LHCN-M2 (cell line): ENCODE measurements at regions not wholly inside any gene's neighbourhood (a gene's known extent, or its start where the extent isn't known, plus 50 kb on each side); places are given as distances from the start of the nearest gene placed in this dataset.

Source experiments
- DNase-seq: peaks from one replicate; pipeline ENCODE4 v3.0.0-alpha.2; 2012; ENCODE audit warnings: low read depth

DNA sequence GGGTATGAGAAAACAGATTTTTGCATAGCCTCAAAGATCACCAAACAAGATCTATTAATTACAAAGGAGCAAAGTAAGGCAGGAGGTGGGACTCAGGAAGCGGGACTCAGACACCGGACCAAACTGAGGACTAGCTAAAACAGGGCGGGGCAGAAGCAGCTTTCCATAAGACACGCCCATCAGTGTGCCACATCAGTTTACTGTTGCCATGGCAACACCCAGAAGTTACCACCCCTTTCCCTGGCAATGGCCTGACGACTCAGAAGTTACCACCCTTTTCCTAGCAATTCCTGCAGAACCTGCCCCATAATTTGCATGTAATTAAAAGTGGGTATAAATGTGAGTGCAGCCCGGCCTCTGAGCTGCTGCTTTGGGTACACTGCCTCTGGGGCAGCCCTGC, 173.9 kb downstream of the SHANK2 start:
- peak; percentile 13 for DNase-seq

DNA sequence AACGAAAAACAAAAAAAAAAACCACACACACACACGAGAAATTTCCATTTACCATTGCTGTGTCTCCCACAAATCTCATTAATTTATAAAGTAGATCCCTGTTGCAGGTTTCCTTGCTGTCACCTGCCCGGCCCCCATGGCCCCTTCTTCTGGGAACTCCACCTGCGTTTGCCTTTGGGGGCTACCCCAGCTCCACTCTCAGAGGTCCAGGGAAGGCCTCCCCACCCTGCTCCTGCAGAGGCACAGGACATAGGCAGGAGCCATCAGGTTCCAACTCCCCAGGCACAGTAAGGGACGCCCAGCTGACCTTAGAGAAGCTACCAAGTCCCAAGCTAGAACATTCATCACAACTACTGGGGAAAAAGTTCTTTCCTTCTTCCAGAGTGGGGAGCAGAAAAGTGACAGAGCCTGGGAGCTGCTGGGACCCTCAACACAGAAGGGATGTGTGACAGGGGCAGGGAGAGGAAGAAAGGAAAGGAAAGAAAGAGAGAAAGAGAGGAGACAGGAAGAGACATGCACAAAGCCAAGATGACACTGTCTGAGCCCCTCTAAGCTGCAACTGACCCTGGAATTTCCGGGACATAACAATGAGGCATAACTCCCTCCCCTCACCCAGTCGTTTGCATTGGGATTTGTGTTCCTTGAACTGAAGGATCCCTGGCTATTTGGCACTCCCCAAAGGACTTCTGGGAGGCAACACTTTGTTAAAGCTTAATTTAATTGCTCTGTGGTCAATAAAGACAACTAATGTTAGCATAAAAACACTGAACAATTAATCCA, 175.7 kb downstream of the SHANK2 start:
- no peak for DNase-seq

DNA sequence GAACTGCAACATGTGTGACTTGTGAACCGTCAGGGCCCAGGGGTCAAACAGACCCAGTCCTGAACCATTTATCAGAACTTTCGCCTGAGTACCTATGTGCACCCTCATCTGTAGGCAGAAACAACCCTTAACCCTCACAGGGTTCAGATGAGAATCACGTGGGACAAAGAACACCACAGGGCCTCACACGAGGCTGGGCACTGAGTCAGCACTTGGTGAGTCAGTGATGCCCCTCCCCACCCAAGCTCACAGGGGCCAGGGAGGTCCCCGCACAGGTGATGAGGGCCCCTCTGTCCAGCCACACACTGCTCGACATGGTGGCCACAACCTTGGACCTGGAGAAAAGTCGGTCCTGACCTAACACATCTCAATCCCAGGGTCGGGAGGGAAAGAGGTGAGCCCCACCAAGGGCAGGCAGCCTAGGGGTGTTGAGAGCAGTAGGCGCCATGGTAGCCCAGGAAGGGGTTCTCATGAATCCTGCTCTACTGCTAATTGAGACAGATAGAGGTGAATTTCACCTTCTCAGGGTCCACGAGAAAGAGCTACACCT, 176.4 kb downstream of the SHANK2 start:
- no peak for DNase-seq

- no peak for DNase-seq
Observed at GRCh38 chr11:71075116-71075720, 177.2 kb downstream of the SHANK2 start.

GRCh38 chr11:71071736-71072509, 180.5 kb downstream of the SHANK2 start:
- DNase-seq = no peak

DNA sequence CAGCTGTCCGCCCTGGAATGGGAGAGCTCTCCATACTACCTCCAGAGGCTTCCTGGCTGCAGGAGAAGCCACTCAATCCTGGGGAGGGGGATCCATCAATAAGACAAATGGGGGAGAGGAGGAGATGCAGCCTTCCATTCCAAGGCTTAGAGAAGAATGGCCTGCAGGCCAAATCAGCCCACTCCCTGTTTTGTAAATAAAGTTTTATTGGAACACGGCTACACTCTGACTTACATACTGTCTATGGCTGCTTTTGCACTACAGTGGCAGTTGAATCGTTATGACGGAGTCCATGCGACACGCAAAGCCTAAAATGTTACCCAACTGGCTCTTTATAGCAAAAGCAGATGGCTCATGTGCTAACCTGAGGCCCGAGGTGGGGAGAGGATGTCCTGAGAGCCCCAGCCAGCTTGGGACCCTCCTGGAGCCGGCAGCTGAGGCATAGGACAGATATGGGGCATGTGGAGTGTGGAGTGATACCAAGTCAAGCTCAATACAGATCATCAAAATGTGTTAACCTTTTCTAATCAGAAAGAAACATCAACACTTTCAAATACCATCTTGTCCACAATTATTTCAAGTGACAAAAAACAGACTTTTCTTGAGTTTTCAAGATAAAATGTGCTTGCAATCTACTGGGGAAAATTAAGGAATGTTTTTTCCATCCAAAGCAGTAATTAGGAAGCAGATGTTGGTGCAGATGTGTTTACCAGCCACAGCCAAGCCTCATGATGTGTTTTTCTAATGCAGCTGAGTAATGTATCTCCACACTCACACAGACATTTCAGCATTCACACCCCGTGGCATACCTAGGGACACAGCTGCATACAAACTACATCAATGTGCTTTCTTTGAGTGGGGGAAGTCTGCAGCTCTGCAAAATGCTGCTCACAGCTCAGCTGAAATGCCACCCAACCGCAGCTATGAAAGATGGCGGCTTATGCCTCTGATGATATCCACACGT, 181.6 kb downstream of the SHANK2 start:
- no peak for DNase-seq

- DNase-seq = no peak
Observed at GRCh38 chr11:71068963-71069362, 183.4 kb downstream of the SHANK2 start.

DNA sequence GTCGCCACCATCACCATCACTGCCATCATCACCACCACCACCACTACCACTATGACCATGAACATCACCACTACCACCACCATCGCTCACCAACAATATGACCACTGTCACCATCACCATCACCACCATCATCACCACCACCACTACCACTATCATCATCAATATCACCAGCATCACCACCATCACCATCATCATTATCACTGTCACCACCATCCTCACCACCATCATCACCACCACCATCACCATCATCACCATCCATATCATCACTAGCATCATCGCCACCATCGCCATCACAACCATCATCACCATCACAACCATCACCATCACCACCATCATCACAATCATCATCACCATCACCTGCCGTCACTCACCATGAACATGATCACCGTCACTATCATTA, 184.6 kb downstream of the SHANK2 start:
- no peak for DNase-seq

DNA sequence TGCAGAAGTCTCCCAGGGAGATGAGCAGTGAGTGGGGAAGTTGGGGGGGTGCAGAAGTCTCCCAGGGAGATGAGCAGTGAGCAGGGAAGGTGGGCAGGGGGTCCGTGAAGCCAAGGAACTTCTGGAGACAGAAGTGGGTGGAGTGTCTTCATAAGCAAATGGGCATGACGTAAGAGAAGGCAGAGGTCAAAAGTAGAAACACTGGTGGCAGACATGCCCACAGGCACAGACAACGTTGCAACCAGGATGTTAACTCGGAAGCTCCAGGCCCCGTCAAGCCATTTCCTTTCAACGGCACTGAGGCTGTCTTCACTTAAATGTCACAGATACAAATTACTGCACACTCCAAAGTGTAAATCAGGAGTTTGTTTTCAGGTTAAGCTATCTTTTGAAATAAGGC, 186.1 kb downstream of the SHANK2 start:
- DNase-seq = no peak

GRCh38 chr11:71065841-71066240, 186.5 kb downstream of the SHANK2 start:
- no peak for DNase-seq

GRCh38 chr11:71064702-71065515, 187.5 kb downstream of the SHANK2 start:
- DNase-seq = no peak

GRCh38 chr11:71064183-71064582, 188.2 kb downstream of the SHANK2 start:
- no peak for DNase-seq

DNA sequence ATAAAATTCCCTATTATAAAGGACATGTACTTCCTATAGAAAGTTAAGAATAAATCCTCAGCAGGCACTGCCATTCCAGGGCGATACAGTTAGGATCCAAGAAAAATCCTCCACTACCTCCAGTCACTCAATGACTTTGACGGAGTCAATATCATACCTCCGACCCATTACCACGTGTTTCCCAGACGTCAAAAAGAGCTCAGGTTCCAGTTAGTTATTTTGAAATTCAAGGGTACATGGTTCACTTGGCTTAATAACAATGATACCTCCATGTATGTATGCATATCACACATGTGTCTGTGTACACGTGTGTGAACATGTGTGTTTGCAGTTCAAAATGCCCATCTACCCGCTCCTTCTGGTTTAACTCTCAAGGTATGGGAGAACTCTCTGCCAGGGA, 189.2 kb downstream of the SHANK2 start:
- no peak for DNase-seq

- no peak for DNase-seq
Observed at GRCh38 chr11:71062199-71062598, 190.2 kb downstream of the SHANK2 start.

- DNase-seq = no peak
Observed at GRCh38 chr11:71060391-71060791, 192.0 kb downstream of the SHANK2 start.

DNA sequence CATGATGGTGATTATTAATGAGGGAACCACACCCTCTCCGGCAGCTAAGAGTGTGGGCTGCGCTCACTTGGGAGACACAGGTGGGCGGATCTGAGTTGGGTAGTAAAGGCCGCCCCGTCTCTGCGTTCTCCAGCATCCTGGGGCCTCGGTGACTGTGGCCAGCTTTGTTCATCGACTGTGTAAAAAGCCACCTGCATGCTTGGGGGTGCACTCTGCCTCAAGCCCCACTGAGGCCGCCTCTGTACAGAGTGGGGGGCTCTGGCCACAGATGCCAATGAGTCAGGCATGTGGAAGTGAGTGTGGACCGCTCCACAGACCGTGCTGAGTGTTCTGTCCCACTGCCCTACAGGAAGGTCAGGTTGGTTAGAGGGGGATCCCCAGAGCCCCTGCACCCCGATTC, 192.7 kb downstream of the SHANK2 start:
- no peak for DNase-seq

DNA sequence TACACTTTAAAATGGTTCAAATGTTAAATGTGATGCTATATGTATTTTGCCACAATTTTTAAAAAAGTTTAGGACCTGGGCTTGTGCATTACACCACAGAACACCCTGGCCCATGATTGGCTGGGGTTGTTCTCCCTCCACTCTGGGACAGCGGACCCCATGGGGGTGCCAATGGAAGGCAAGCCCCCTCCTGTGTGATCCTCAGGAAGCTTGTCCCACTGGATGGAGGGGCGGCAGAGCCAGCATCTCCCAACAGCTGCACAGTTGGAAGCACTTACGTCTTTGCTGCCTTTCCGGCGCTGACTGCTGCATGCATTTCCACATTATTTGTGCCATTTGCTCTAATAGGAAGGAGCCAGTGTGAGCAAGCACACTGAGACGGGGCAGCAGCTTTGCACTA, 196.5 kb downstream of the SHANK2 start:
- DNase-seq = no peak
